GM21528 (cell line): ENCODE measurements at regions not wholly inside any gene's neighbourhood (a gene's known extent, or its start where the extent isn't known, plus 50 kb on each side); places are given as distances from the start of the nearest gene placed in this dataset.
"Not testable (repeated sequence)": the region's sequence is repeated elsewhere in the genome, so short reads cannot be mapped to it uniquely, and the experiment has no call there.

Experiments used
- ATAC-seq: cut with Tn5 transposase; IDR thresholded peaks from one replicate; pipeline ENCODE4 v1.9.1; 2021; ENCODE audit warnings: mild to moderate bottlenecking, moderate library complexity; ENCODE audit not compliant: unreplicated experiment, low FRiP score

DNA sequence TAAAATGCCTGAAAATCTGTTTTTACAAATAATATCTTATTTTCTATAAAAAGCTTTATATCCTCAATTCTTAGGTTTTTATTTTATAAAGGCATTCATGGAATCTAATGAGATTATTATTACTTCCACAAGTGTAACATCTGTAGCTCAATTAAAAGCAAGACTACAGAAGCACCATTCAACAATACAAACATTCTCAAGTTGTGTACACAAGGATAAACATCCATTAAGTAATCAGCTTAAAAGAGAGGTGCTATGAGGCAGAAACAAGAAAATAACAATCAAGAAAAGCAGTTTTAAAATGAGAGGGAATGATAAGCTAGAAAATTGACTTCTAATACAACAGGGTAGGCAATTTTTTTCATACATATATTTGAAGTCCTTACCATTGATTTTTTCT is 326.1 kb downstream of the MRPL39 start:
- ATAC-seq = no peak

DNA sequence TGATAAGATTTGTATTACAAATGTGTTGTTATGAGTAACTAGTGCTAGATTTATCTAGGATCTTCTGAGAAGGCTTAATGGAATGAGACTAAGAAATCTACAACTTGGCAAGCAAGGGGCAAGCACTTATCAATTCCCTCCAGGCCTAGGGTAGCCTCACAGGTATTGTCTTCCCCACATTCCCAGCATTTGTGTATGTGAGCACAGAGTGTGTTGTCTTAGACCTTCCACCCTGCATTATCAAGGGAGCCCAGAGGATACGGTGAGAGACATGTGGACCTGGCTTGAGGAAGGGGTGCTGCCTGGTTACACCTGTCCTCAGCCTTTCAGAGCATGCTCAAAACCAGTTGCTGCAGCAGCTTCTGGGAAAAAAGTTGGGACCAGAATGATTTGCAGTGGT is 327.2 kb downstream of the MRPL39 start:
- no peak for ATAC-seq

DNA sequence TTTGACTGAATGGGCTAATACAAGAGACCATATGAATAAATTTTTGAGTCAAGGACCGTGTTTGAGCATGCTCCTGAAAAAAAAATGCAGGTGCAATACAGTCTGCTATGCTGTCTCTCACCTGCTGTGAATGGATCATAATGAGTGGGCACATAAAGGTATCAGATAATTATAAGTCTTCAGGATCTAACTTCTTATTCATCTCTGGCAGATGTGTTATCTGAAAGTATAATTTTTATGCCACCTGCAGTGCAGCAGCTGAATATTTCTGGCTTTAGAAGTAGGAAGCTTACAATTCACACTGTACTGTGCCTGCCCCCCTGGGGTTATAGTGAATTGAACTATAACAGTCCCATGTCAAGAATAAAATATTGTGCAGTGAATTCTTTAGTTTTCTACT is 333.3 kb downstream of the MRPL39 start:
- ATAC-seq = no peak

DNA sequence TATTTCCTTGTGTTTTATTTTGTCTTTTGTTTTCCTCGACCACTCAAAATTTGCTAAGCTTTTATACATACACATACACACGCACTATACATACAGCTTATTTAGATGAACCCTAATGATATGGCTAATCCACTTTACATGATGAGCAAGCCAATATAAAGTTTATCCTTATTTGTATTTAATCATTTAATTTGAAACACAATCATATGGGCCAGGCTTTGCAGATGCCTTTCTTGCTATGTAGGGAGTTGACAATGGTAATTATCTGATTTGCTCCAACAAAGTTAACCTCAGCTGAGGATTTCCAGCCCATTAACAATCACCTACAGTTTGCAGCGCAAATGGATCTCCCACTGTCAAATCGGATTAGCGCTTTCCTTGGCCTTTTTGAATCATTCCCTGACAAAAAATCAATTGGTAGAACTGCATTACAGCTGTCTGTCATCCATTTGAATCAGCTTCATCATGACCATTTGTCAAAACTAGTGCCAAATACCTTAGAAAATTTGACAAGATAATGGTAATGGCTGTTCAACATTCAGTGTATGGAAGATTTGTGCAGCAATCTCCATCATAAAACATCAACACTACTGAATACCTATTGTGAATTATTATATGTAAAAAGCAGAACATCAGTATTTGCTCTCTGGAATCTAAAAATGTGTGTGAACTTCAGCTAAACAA is 352.6 kb downstream of the MRPL39 start:
- ATAC-seq = no peak

DNA sequence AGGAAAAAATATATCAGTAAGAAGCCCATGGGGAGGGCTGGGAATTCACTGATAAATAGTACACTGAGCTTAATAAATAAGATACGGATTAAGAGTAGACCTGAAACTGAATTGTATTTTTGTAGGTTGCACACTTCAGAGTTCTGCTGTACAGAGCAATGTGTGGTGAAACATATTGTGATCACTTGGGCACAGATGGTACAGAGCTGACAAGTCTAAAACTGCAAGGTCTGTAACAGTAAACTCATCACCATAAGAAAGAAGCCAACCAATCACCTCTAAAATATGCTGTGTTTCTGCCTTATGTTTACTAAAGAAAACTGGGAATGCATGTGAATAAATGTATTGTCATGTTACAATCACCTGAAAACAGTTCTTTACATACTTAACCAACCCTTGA is 360.7 kb downstream of the MRPL39 start:
- ATAC-seq = no peak

DNA sequence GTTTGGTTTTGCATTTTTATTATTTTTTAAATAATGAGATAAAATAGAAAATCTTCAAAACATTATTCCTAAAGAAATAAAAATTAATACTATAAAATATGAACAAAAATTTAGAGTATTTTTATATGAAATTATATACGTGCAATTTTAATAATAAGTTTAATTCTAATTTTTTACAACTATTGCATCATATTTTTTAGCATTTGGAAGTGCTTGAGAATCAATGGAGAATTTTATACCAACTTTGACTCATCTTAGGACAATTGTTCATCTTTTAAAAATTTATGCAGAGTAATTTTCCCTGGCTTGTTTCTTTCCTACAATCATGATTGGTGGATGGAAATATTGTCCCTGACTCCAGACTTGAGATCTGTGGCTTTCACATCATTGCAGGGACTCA is 362.5 kb downstream of the MRPL39 start:
- no peak for ATAC-seq

DNA sequence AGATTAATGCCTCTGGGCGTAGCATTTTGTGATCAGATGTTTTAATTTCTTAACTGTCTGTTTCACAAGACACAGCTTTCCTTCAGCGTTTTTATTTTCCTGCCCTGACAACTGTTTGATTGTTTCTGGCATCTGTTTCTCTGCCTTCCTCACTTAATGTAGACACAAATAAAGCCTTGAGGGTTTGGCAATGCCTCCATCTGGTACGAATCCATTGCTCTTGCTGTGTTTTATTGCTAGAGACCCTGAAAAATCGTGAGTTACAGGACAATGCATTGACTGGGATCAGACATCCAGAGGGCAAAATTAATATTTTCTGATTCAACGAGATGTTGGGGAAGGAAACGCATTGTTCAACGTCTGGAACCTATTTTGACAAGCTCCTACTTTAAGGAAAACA is 363.5 kb downstream of the MRPL39 start:
- no peak for ATAC-seq

DNA sequence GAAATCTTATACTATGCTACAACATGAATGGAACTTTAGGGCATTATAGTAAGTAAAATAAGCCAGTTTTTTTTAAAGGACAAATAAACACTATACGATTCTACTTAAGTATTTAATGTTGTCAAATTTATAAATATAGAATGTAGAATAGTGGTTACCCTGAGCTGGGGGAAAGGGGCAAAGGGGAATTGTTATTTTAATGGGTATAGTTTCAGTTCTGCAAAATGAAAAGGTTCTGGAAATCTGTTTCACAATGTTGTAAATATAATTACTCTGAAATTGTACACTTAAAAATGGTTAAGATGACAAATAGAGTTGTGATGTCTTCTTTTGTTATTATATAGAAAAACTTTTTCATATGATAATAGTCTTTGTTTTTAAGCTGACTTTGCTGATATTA is 366.3 kb downstream of the MRPL39 start:
- ATAC-seq = no peak

DNA sequence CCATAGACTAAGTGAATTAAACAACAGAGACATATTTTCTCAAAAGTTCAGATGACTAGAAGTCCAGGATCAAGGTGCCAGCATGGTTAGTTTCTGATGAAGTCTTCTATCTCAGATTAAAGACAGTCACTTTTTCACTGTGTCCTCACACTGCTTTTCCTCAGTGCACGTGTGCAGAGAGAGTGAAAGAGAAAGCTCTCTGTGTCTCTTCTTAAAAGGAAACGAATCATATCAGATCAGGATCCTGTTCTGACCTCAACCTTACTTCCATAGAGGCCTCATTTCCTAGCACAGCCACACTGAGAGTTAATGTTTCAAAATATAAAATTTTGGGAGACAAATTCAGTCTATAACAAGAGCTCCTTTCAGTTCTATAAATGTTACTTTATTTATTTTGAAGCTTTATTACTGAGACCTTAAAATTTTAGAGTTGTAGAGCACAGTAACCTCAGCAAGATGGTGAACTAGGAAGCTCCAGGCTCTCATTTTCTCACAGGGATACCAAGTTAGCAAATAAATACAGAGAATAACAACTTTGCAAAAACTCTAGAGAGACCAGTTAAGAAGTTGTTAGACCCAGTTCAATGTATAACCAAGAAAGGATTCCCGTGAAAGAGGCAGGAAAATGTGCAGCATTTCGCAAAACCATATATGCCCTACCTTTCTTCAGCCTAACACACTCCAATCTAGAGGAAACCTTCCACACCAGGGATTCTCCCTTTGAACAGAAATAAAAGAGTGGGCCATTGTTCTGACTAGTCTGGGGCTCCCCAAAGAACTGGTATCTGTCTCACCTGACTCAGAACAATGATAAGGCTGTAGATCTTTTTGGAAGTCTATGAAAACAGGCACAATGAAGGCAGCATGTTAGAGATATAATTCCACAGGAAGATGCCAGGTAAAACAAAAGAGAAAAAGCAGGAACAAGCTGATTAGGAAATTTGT is 372.2 kb downstream of the MRPL39 start:
- ATAC-seq = no peak

DNA sequence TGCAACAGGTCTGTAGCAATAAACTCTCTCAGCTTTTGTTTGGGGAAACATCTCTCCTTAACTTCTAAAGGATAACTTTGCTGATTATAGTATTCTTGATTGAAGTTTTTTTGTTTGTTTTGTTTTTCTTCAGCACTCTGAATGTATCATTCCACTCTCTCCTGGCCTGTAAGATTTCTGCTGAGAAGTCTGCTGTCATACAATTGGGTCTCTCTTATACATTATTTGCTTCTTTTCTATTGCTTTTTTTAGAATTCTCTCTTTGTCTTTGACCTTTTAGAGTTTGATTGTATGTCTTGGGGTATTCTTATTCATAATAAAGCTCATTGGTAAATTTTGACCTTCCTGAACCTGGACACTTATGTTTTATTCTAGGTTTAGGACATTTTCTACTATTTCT is 386.3 kb downstream of the MRPL39 start:
- ATAC-seq = no peak

DNA sequence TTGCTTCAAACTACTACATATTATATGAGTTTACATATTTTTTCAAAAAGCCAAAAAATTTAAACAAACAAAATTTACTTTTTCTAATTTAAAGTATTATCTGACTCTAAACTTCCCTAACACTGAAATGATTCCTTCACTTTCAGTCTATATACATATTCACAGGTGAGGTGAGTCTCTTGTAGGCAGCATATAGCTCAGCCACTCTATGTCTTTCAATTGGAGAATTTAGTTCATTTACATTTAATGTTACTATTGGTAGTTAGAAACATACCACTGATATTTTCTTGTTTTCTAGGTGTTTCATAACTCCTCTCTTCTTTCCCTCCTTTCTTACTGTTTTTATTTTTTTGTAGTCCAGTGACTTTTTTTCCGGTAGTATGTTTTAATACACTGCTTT is 387.1 kb downstream of the MRPL39 start:
- ATAC-seq = no peak

DNA sequence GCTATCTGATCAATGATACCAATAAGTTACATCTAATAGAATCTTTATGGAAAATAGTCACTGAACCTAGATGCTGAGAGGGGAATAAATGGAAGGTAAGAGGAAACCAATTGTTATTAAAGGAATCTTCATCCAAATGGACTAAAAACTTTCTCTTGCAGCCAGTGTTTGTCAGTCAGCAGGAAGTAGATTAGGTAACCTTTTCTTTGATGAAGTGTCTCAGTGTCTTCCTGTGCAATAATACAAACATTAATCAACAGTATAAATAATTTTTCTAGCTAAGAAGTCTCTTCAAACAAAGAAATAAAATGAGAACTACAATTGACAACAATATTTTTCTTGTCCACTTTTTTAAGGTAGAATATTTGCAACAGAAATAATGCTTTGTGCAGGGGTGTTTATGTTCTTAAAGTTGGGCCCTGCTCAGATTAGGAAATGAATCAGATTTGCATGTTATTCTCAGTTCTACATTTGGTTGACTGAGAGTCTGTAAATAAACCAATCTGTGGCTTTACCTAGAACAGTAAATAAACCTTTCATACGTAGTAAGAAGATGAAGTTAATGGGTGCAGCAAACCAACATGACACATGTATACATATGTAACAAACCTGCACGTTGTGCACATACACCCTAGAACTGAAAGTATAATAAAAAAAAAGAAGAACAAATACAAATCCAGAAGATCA is 391.4 kb downstream of the MRPL39 start:
- peak; percentile 93 for ATAC-seq

DNA sequence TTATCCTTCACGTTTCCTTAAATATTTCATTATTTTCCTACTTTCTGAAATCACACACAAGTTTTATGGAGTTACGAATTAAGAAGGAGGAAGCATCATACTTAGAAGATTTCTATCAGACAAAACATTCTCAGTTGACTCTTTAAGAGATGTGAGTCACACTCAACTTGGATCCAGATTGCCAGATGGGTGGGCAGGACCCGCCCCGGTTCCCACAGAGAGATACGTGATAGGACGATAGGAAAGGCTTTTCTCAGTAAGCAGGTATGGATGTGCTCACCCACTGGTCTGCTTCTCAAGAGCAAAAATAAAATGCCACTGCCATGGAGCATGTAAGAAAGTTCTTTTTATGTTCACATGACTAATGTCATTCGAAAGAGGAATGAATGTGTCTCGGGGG is 392.6 kb downstream of the MRPL39 start:
- ATAC-seq = no peak

DNA sequence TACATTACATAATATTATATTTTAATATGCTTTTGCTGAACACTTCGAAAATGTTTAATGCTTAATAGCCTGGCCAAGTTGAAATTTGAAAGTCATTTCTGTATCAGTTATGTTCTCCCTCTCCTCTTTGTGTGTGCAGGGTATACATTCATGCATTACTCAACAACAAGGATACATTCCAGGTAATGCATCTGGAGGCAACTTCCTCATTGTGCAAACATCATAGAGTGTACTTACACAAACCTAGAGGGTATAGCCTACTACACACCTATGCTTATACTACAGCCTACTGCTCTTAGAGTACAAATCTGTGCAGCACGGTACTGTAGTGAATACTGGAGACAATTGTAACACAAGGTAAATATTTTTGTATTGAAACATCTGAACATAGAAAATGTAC is 407.3 kb downstream of the MRPL39 start:
- ATAC-seq = no peak

DNA sequence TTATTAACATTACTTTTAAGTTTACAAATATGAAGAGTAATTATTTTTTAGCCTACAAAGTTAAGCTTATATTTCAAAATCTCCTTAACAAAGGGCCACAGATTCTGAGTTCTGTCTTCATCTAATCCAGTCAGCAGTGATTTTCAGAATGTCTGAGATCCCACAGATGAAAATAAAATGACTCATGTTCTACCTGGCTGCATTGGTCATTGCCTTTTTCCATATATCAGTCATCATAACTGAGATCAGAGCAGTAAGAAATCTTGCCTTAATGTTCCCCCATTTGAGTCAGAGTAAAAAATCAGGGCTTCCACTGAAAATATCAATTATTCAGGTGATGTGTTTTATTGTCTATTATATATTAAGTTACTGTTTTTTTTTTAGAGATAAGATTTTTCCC is 416.1 kb downstream of the MRPL39 start:
- peak; percentile 49 for ATAC-seq

DNA sequence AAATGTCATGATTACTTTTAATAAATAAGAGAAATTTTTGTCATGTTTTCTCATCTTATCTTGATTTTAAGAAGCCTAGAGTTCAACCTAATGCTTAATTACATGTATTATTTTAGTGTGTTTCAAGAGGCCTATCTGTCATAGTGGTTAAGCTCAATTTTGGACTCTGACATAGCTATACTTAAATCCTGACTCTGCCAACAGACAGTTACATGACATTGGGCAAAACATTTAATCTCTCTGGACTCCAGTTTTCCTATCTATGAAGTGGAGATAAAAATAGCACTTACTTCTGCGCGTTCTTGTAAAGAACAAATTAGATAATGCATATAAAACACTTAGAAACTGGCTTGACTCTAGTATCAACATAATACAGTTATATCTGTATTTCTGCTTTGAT is 417.8 kb downstream of the MRPL39 start:
- no peak for ATAC-seq

DNA sequence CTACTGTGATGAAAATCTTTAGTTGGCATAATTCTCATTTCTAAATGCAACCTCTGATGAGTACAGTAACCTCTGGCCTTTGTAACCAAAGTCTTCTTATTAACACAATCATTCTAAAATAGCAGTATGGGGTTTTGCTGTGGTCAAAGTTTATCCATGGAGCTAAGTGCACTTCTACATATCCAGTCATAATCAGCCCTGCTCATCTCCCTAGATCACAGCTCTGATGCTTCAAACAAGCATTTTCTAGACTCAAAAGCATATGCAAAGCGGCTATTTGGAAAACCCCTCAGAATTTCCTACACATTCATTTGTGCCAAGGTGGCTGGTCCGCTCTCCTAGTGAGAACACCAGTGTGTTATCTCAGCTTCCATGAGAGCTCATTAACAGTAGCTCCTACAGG is 418.6 kb downstream of the MRPL39 start:
- ATAC-seq = peak; percentile 71

DNA sequence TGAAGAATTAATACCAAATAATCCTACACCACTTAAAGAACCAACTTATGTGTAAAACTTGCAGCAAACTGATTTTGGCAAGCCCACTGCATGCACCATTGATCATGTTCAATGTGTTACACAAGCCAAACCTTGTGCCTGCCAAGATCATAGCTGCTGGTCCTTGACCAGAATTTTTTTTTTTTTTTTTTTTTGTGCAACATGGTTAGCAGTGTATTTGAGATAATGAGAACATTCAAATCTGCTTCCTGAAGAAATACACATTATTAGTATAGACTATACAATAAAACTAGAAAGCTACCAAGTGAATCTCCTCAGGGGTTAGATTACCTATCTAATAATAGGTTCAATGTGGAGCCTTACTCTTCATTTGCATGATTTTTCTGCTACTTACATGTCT is 421.0 kb downstream of the MRPL39 start:
- peak; percentile 41 for ATAC-seq

DNA sequence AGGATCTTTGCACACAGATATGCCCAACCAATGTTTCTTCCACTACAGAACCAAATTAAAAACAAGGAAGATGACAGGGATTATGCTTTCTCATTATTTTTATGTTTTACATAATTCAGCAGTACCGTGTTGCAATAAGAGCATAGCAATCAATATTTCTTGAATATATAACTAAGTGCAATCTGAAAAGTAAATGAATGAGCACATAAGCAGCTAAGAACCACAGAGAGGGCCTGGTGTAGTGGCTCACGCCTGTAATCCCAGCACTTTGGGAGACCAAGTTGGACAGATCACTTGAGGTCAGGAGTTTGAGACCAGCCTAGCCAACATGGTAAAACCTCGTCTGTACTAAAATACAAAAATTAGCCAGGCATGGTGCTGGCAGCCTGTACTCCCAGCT is 423.7 kb downstream of the MRPL39 start:
- no peak for ATAC-seq

DNA sequence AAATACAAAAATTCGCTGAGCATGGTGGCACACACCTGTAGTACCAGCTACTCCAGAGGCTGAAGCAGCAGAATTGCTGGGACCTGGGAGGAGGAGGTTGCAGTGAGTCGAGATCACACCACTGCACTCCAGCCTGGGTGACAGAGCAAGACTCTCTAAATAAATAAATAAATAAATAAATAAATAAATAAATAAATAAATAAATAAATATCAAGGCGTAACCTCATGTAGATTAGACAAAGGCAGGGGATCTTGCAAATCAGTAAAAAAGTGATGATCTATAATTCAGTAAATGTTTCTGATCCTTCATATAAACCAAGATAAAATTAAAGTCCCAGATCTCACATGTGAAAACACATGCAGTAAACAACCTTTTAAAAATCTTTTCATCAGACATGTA is 425.6 kb downstream of the MRPL39 start:
- not testable (repeated sequence) for ATAC-seq

DNA sequence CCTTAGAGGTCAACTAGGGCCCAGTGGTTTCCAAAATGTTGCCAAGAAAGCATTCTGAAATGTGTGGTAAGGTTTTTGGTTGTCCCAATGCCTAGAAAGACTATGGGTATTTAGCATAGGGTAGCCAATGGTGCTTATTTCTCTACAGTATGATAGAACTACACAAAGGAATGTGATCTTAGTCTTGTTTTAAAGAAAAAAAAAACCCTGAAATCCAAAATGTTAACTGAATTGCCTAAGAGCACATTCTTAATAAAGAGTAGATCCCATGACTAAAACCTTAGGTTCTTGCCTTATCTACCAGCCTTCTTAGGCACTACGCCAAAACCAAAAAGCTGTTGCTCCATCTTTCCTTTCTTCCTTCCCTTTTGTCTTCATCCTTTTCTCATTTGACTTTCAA is 428.2 kb downstream of the MRPL39 start:
- no peak for ATAC-seq
